Coronary artery (tissue), 2 donors: ENCODE measurements at regions not wholly inside any gene's neighbourhood (a gene's known extent, or its start where the extent isn't known, plus 50 kb on each side); places are given as distances from the start of the nearest gene placed in this dataset.

Source experiments
- DNase-seq: peaks from one replicate; pipeline ENCODE4 v3.0.0-alpha.2; 2017; ENCODE audit warnings: low spot score
- H3K27ac ChIP-seq, 2 donors: fragments of 200-600 bp; sonication (generic); one replicate each; pipeline ENCODE4 v1.5.1; 2016 to 2019
- H3K4me3 ChIP-seq: fragments of 200-600 bp; sonication (generic); 2 replicates; pipeline ENCODE4 v1.5.1; 2016; ENCODE audit warnings: mild to moderate bottlenecking, moderate library complexity
- TF ChIP-seq, protein P1 (sequence below): fragments of 200-600 bp; sonication (generic); IDR thresholded peaks from one replicate; pipeline ENCODE4 v1.5.1; 2019; ENCODE audit warnings: antibody characterized with exemption

DNA sequence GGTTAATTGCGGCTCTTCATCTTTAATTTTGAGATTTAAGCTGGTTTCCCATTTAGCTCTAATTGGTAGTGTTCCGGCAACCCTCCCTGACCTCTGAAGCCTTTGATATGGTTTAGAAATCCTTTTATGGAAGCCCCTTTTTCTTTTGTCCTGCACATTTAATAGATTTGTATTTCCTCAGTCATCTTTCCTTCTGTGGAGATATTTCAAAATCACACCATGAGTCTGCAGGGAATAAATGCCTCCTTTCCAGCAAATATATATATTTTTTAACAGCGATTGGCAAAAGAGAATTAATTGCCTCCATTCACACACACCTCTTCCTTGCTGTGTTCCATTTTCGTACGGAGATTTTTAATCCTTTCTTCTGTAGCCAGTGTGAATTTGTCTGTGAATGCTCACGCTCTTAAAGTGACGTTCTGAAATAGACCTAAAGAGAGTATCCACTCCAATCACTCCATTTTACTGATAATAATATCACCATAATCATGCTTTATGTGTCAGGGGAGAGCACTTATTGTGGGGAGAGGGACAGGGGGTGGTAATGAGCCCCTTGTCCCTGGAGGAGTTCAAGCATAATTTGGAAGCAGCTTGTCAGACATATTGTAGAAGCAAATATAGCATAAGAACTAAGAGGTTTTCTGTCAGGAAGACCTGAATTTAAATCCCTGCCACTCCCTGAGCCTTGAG is 142.5 kb upstream of the SYT13 start:
- no peak overlapping the region for H3K4me3 ChIP-seq
- TF ChIP-seq, protein P1, sequence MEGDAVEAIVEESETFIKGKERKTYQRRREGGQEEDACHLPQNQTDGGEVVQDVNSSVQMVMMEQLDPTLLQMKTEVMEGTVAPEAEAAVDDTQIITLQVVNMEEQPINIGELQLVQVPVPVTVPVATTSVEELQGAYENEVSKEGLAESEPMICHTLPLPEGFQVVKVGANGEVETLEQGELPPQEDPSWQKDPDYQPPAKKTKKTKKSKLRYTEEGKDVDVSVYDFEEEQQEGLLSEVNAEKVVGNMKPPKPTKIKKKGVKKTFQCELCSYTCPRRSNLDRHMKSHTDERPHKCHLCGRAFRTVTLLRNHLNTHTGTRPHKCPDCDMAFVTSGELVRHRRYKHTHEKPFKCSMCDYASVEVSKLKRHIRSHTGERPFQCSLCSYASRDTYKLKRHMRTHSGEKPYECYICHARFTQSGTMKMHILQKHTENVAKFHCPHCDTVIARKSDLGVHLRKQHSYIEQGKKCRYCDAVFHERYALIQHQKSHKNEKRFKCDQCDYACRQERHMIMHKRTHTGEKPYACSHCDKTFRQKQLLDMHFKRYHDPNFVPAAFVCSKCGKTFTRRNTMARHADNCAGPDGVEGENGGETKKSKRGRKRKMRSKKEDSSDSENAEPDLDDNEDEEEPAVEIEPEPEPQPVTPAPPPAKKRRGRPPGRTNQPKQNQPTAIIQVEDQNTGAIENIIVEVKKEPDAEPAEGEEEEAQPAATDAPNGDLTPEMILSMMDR: no peak
- H3K27ac ChIP-seq: no peak overlapping the region
- no peak for DNase-seq

DNA sequence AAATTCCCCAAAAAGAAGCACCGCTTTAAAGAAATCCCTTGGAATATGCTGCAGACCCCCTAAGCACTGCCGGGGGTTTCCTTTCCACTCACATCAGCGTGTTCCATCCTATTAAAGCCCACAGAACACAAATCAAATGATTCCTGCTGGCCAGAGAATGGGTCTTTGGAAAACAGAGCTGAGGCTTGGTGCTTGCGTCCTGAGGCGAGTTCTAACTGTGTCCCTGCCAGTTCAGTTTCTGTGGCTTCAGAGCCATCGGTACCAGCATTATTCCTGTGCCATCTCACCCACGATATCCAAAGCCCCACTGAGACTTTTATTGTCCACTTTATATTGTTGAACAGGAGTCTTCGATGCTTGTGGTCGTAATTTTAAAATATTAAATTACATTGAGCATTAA is 142.0 kb upstream of the SYT13 start:
- Histone ChIP-seq H3K27ac (no peak overlapping the region), H3K4me3 (no peak overlapping the region)
- DNase-seq: no peak
- TF ChIP-seq, protein P1: no peak

DNA sequence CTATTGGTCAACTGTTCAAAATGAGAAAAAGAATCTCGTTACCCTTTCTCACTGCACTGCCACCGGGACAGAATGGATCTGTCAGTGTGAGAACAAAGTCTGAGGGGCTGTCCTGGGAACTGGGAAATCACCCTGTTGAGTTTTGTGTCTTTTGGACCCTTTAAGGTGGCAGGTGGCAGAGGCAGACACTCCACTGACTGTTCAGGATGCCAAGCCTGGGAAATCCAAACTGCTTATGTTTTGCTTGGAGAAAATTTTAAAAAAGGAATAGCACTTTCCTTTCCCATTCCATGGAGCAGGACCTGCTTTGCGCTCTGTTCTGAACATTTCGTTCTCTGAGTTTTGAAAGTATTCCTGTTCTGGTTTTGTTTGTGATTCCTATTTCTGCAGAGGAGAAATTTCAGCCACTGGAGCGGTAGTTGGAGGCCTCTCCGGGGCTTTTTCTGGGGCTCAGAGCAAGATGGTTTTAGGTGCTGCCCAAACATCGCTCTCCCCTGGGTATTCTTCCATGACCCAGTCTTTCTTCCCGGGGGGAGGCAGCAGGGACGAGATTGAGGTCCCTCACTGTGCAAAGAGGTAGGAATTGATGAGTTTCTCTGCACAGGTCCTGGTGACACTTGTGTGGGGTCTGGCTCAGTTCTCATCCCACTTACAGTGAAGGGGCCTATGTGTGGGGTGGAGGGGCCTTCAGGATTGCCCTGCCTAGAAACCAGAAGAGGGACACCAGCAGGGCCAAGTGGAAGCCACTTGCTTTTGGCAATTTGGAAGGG is 138.5 kb upstream of the SYT13 start:
- Histone ChIP-seq H3K4me3 (peak overlapping the region; percentile 21), H3K27ac (peak overlapping the region; percentile 69 to 78)
- DNase-seq: peak; percentile 49
- TF ChIP-seq, protein P1: no peak

DNA sequence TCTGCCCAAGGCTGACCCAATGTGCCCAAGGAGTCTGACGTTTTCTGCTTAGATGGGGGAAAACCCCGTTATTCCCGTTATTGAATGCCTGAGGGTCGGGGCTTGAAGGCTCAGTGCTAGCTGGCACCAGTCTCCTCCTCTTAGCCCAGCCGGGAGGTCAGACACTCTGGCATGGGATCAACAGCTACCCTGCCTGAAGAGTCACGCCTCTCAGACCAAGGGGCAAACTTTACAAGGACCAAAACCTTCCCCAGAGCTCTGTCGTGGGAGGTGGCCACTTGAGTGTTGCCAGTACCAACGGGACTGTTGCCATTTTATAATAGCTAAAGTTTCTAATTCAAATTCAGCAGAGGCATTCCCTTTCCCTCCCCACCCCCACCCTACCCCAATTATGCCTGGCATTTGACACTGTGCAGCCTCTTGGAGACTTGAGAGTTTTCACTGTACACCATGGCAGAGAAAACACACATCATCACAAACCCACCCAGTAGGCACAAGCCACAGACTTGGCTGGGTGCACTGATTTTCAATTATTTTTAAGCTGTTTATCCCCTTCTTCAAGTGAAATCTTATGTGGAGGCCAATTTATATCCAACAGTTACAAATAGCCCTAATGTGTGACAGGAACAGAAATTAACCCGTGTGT is 137.5 kb upstream of the SYT13 start:
- TF ChIP-seq, protein P1: no peak
- Histone ChIP-seq H3K4me3 (peak overlapping the region; percentile 21), H3K27ac (peak overlapping the region; percentile 69 to 78)
- no peak for DNase-seq

DNA sequence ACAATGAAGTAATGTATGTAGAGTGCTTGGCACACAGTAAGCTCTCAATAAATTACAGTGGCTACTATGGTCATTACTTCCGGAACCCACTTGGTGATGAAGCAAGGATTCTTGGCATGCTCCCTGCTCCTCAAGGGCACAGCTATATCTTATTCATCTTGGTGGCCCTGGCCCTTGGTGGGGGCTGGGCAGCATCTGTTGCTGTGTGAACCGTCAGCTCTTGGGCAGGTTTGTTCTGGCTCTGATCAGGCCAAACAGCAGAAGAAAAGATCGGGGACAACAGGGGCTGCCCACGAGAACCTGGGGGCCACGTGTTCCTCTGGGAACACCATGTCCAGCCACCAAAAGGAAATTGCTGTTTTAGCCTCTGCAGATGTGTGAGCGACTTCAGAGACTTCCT is 136.9 kb upstream of the SYT13 start:
- Histone ChIP-seq H3K27ac (peak overlapping the region in 1 of 2 donors; percentile 78), H3K4me3 (no peak overlapping the region)
- no peak for DNase-seq
- TF ChIP-seq, protein P1: no peak

DNA sequence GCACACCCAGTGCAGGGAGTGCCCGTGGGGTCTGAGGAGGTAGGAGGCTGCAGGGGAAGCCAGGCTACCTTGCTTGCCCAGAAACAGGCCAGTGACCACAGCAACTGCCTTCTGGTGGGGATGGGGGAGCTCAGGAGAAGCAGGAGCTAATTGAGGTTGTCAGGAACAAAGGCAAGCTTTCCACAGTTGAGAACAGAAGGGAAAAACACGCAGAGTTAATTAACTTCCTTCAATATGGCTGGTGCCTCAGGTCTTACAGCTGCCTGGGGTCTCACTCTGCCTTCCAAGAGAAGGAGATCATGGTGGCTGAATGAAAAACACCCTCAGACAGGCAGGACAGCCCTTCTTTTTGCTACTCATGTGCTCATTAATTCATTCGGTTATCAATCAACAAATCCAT is 127.9 kb upstream of the SYT13 start:
- DNase-seq: peak; percentile 4
- TF ChIP-seq, protein P1: no peak
- no peak overlapping the region for H3K27ac ChIP-seq
- H3K4me3 ChIP-seq: no peak overlapping the region
